ENCODE measurements at regions not wholly inside any gene's neighbourhood (a gene's known extent, or its start where the extent isn't known, plus 50 kb on each side); places are given as distances from the start of the nearest gene placed in this dataset.

GRCh38 chrX:4382273-4382672 lies 668.8 kb upstream of the PRKX start:
- TF ChIP-seq PBX2 (CRISPR knock-in tag; IDR thresholded peaks at IDR 0.05; ENCODE audit: low read depth) (no peak), PBX2 (tag; conservative IDR thresholded peaks at IDR 0.05; ENCODE audit: low read depth) (no peak), HCFC1 (IDR thresholded peaks at IDR 0.05; ENCODE audit: low read depth, low read length) (no peak), TBL1XR1 (IDR thresholded peaks at IDR 0.05; ENCODE audit: low read length in 2 of 2) (no peak), PML (IDR thresholded peaks at IDR 0.05; ENCODE audit: low read length) (no peak), E2F4 (CRISPR knock-in tag; IDR thresholded peaks at IDR 0.05; ENCODE audit: low read depth) (no peak), ESRRA (IDR thresholded peaks at IDR 0.05; ENCODE audit: borderline replicate concordance, low read depth) (no peak), ELK1 (CRISPR knock-in tag; IDR thresholded peaks at IDR 0.05) (no peak), EZH2 (IDR thresholded peaks at IDR 0.05; ENCODE audit: borderline replicate concordance, low read depth, low read length) (no peak), CBX2 (IDR thresholded peaks at IDR 0.05; ENCODE audit: insufficient read depth, low read length, poor library complexity, severe bottlenecking) (no peak), SMARCE1 (IDR thresholded peaks at IDR 0.05) (no peak), CTCF (IDR thresholded peaks at IDR 0.05 in 2 of 3, conservative IDR thresholded peaks at IDR 0.05 in 1 of 3; ENCODE audit: insufficient read depth in 2 of 3, low read depth in 1 of 3, low read length in 3 of 3) (no peak)
